ENCODE measurements at regions not wholly inside any gene's neighbourhood (a gene's known extent, or its start where the extent isn't known, plus 50 kb on each side); places are given as distances from the start of the nearest gene placed in this dataset.
"Not testable (repeated sequence)": the region's sequence is repeated elsewhere in the genome, so short reads cannot be mapped to it uniquely, and the experiment has no call there.

DNA sequence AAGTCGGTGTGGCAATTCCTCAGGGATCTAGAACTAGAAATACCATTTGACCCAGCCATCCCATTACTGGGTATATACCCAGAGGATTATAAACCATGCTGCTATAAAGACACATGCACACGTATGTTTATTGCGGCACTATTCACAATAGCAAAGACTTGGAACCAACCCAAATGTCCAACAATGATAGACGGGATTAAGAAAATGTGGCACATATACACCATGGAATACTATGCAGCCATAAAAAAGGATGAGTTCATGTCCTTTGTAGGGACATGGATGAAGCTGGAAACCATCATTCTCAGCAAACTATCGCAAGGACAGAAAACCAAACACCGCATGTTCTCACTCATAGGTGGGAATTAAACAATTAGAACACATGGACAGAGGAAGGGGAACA is 80.6 kb upstream of the ST3GAL5 start:
- not testable (repeated sequence) for DNase-seq (ENCODE audit: low spot score); ATAC-seq

DNA sequence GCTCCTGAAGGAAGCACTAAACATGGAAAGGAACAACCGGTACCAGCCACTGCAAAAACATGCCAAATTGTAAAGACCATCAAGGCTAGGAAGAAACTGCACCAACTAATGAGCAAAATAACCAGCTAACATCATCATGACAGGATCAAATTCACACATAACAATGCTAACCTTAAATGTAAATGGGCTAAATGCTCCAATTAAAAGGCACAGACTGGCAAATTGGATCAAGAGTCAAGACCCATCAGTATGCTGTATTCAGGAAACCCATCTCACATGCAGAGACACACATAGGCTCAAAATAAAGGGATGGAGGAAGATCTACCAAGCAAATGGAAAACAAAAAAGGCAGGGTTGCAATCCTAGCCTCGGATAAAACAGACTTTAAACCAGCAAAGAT is 77.0 kb upstream of the ST3GAL5 start:
- not testable (repeated sequence) for DNase-seq (ENCODE audit: low spot score); ATAC-seq

DNA sequence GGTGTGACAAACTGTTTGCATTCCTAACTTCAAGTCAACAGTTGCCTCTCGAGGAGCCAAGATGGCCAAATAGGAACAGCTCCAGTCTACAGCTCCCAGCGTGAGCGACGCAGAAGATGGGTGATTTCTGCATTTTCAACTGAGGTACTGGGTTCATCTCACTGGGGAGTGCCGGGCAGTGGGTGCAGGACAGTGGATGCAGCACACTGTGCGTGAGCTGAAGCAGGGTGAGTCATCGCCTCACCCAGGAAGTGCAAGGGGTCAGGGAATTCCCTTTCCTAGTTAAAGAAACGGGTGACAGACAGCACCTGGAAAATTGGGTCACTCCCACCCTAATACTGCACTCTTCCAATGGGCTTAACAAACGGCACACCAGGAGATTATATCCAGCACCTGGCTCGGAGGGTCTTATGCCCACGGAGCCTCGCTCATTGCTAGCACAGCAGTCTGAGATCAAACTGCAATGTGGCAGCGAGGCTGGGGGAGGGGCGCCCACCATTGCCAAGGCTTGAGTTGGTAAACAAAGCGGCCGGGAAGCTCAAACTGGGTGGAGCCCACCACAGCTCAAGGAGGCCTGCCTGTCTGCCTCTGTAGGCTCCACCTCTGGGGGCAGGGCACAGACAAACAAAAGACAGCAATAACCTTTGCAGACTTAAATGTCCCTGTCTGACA is 75.1 kb upstream of the ST3GAL5 start:
- not testable (repeated sequence) for ATAC-seq; DNase-seq (ENCODE audit: low spot score)

DNA sequence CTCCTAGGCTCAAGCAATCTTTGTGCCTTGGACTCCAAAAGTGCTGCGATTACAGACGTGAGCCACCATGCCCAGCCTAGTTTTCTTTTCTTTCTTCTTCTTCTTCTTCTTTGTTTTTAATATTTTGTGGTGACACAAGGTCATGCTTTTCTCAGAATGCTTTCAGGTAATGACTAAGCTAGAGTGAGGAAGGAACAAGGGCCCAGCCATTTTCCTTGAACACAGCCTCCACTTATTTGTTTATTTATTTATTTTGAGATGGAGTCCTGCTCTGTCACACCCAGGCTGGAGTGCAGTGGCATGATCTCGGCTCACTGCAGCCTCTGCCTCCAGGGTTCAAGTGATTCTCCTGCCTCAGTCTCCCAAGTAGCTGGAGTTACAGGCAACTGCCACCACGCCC is 74.3 kb upstream of the ST3GAL5 start:
- DNase-seq (ENCODE audit: low spot score) (no peak), ATAC-seq (no peak)

DNA sequence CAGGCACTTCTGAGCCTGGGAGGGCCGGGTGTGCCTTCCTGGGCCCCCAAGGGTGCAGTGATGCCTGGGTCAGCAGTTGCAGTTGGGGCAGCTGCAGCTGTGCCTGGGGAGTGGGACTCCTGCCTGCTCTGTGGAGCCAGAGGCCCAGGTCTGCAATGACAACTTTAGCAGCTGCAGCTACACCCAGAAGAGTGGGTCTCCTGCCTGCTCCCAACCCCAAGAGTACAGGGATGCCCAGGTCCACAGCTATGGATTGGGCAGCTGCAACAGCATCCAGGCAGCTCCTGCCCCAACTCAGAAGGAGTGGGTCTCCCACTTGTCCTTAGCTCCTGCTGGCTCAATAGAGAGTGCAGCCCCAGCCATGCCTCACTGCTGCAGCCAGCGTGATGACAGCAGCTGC is 73.0 kb upstream of the ST3GAL5 start:
- no peak for DNase-seq (ENCODE audit: low spot score)
- no peak for ATAC-seq

DNA sequence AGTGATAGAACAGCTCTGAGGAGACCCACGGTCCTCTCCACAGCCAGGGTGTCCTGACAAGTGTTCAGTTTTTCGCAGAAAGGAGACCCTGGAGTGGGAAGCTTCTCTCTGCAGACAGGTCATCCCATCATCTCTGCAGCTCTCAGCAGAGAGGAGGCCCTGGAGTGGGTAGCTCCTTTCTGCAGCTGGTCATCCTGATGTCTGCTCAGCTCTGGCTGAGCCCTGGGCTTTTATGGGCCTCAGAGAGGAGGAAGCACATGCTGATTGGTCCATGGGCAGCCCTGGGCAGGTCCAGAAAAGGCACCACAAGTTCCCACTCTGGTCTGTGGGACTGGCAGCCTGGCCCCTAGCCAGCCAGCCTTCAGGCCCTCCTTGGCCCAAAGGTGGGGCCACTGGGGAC is 72.3 kb upstream of the ST3GAL5 start:
- DNase-seq (ENCODE audit: low spot score) (no peak), ATAC-seq (no peak)

DNA sequence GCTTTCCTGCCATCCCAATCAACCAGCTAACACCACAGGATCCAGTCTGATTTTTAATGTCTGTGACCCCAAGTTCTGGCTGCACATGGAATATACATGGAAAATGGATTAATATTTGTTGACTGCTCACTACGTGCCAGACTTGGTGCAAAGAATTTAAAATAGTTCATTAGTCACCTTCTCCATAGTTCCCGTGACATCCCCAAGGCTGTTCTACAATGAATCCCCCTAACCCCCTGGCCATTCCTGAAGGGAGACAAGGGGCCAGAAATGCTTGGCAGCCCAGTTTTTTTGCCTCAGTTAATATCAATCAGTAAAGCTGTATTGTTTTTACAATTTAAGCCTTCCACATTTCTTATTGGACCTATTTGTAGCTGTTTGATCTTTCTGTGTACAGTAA is 71.0 kb upstream of the ST3GAL5 start:
- no peak for DNase-seq (ENCODE audit: low spot score)
- no peak for ATAC-seq

DNA sequence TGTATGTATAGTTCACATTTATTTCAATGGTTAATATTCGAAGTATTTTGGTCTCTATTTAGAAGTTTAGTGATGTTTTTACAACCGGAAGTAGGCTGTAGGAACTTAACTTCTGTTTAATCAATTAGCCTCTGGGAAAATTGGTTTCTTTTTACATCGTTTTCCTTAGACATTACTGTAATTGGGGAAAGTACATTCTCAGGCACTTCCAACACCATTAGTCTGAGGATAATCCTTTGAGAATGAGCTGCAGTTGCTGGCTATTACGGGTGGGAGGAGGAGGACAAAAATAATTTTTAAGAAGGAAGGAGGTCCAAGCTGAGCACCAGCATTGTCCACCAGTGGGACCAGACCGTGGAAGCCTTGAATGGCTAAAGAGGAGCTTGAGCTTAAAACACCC is 70.4 kb upstream of the ST3GAL5 start:
- no peak for DNase-seq (ENCODE audit: low spot score)
- no peak for ATAC-seq

DNA sequence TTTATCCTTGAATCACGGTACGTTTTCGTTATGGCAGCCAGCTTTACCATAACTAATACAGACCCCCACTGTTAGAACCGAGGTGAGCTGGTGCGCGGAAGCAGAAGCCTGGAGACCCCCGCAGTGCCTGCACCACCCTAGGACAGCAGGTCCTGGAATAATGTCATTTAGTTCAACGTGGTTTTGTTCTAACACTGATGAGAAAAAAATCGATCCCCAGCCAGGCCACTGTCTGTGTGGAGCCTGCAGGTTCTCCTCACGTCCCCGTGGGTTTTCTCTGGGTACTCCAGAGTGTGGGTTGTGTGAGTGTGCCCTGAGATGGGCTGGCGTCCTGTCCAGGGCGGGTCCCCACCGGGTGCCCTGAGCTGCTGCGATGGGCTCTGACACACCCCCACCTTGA is 69.9 kb upstream of the ST3GAL5 start:
- ATAC-seq, result no peak
- no peak for DNase-seq (ENCODE audit: low spot score)

DNA sequence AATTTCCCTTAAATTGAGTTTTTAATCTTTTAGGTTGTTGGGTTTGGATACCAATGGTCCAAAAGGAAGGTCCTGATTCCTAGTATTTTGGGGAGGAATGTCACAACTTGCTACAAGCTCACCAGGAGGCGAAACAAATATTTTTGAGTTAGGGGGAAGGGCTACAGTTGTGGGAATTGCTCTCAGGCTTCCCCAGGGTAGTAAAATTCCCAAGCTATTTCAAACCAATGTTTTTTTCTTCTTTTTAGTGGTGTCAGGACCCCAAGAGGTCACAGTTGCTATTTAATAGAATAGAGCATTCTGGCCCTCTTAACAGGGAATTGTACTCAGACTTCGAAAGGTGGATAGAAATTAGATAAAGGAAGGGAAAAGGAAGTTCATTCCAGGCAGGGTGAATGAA is 68.5 kb upstream of the ST3GAL5 start:
- ATAC-seq (no peak), DNase-seq (ENCODE audit: low spot score) (no peak)

DNA sequence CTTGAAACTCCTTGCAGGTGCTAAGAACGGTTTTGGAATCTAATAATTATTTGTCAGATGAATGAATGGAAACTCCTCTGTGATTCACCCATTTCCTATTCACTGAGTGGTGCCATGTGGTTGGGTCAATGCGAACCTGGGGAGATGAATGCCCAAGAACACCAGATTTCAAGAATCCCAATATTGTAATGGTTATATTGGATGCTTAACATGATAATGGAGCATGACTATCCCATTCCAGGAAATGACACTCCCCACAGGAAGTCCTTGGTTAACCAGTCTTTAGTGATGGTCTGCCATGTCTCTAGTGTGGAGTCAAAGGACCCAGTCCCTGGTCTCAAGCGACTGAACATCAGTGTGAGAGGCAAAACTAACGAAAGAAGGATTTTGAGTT is 67.9 kb upstream of the ST3GAL5 start:
- no peak for DNase-seq (ENCODE audit: low spot score)
- ATAC-seq, result no peak

DNA sequence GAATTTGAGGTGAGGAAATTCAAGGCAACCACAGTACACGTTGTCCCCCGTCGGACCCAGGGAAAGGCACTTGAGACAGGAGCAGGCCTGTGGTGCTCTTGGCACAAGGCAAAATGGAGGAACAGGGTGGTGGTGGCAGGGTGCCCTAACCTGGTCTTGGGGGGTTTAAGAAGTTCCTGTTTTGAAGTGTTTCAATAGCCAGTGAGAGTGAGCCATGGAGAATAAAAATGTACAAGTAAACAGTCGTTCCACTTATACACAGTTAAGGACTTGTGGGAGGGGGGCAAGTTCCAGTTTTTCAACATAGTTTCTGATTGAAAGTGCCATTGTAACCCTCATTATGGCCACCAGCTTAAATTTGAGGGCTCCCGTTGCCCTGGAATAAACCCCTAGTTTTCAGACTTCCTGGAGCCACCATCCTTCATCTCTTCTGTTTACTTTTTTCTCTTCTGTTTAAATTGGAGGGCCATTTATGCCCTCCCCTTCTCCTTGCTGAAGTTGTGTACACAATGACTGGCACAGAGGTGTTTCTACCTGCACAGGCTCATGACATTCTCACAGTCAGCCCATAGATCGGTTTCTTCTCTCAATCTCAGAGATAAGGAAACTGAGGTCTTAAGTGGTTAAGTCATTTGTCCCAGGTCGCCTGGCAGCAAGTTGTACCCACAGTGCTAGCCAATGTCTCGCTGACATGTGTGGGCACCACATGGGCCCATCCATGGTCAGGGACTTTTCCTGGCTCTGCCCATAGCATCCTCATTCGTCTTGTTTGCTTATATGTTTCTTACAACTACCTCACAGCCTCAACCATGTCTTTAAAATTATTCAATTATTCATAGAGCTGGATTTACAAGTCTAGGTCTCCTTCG is 66.0 kb upstream of the ST3GAL5 start:
- DNase-seq (ENCODE audit: low spot score), result no peak

DNA sequence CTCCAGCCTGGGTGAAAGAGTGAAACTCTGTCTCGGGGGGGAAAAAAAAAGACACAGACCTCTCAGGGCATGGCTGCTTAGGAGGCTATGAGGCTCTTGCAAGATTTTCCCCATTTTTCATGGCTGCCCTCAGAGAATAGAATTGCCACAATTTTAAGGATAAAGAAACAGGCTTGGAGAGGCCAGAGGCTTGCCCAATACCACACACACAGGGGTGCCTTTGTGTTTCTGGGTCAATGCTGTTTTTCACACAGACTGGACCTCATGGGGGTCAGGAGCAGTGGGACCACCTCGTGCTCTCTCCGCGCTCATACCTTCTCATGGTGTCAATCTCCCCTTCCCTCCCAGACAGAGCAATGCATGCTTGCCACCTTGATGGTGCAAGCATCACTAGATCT is 65.4 kb upstream of the ST3GAL5 start:
- no peak for ATAC-seq

More for the DNA sequence above, 66.0 kb upstream of the ST3GAL5 start:
- ATAC-seq, result peak; percentile 23

DNA sequence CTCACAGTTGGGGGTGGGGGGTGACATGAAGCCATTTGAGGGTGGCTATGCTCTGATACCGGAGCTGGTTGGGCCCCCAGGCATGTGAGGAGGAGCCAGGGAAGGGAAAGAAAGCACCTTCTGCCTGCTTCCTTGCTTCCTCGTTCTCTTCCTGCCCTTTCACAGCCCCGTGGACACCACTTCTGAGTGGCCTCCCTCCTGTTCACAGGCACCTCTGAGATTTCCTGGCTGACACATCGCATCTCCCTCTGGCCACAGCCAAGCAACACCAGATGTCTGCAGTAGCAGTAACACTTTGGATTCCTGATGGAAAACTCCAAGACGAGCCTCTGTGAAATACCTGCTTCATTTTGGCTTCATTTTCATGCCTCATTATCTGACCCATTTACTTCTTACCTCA is 64.7 kb upstream of the ST3GAL5 start:
- DNase-seq (ENCODE audit: low spot score) (no peak), ATAC-seq (no peak)

More for the DNA sequence above, 65.4 kb upstream of the ST3GAL5 start:
- DNase-seq (ENCODE audit: low spot score), result no peak

DNA sequence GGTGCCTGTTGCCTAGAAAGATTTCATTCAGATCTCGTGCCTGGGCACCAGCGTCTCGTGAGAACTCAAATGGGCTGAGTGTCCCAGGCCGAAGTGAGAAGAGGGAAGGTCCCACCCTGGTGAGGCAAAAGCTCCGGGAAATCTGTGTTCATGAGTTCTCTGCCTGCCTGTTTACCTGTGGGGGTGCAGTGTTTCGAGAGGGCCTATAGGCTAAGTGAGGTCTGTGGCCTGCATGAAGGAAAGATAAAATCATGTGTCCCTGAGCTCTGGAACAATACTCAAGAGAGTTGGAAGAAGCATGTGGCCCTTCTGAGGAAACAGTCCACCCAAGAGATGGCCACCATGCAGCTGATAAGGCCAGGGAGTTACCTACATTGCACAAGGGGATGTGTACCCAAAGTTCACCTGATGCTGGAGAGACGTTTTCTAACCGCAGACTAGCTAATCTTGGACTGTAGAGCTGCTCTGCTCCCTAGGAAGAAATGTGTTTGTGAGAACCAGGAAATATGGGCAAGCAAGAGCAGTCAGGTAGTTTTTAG is 63.5 kb upstream of the ST3GAL5 start:
- ATAC-seq (peak; percentile 65), DNase-seq (ENCODE audit: low spot score) (no peak)

DNA sequence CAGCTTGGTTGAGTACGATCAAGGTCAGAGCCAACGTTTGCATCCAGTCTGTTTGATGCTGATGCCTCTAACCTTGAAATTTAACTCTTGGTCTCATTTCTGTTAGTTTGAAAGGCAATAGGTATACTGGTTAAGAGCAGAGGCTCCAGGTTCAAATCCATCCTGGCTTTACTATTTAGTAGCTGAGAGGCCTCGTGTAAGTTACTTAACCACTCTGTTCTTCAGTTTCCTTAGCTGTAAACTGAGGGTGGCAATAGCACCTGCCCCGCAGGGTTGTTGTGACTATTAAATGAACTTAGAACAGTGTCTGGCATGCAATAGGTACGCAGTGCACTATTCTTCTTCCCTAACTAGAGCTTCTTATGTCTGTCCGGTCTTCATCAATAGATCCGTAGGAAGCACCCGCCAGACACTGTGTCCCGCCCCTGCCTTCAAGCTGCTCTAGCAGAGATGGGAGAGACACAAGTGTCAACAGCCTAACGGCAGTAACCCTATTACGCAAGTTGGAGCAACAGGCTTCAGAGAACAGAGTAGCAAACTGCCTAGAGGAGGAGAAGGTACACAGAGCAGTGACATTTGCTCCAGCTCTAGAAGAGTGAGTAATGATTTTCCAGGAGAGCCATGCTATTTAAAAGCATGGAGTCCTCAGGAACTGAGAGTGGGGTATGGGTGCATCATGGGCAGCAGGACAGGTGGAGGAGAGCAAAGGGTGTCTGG is 62.7 kb upstream of the ST3GAL5 start:
- peak; percentile 84 for ATAC-seq
- DNase-seq (ENCODE audit: low spot score), result peak; percentile 79

DNA sequence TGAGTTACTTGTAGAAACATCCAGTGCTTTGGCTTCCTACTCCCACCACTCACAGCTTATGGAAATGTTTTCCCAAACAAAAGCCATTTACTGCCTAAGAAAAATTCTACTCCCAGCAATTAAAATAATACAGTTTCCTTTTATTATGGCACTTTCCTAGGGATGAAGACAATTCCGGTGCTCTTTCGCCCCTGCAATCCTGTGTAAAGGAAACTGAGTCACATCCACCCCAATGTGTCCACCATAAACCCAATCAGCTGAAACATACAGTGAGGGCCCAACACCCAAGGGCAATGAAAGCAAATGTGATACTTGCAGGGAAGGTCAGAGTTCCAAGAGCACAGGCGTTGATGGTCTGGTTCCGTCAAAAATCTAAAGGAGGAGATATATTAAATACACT is 62.0 kb upstream of the ST3GAL5 start:
- DNase-seq (ENCODE audit: low spot score) (no peak), ATAC-seq (no peak)

DNA sequence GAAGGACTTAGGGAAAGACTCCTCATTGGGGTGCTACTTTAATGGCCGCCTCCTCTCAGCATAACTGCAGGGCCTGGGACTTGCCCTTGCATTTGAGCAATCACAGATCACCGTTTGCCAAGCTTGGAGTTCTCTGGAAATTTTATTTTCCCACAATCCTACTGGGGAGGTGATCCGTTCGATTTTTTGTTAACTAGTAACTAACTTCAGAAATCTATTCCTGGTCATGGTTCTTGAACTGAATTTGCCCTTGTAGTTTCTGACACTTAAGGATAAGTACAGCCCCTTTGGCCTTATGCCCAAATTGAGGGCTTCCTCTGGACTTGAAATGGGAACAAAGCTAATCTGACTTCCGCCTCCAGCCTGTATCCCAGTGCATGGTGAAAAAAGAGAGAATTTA is 60.5 kb upstream of the ST3GAL5 start:
- DNase-seq (ENCODE audit: low spot score), result peak; percentile 64
- ATAC-seq, result peak; percentile 60

DNA sequence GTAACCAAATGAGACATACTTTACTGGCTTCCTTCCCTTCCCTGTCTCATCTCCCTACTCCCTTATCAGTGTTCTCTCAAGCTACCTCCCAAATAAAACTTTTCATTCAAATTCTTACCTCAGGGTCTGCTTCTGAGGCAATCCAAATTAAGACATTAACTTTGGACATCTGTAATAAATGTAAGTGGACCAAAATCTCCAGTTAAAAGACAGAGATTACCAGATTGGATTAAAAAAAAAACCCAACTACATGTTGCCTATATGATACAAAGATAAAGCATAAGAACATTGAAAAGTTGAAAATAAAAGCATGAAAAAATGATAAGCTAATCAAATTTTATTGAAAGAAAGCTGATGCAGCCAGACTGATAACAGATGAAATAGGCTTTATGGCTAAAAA is 58.8 kb upstream of the ST3GAL5 start:
- ATAC-seq, result no peak
- no peak for DNase-seq (ENCODE audit: low spot score)

DNA sequence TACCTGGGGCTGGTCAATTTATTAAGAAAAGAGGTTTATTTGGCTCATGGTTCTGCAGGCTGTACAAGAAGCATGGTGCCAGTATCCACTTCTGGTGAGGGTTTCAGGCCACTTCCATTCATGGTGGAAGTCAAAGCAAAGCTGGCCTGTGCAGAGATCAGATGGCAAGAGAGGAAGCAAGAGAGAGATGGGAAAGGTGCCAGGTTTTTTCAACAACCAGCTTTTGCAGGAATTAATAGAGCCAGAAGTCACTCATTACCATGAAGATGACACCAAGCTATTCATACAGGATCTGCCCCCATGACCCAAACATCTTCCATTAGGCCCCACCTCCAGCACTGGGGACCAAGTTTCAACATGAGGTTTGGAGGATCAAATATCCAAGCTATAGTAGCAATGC is 56.8 kb upstream of the ST3GAL5 start:
- ATAC-seq, result peak; percentile 33
- DNase-seq (ENCODE audit: low spot score), result no peak

DNA sequence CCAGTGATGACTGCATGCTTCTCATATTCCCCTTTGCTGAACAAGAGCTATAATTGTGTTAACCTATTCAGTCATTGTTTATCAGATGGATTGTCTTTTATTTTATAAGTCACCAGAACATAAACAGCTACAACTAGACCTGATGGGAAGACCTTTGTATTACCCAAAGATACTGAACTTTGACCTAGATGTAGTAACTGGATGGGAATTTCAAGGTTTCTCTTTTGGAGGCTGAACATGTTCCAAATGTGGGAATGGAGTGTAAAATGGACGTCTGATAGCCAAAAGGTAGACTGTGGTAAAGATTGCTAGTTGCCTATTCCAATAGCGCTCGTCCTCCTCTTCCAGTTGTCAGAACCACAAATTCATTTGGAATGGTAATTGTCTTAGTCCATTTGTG is 56.4 kb upstream of the ST3GAL5 start:
- DNase-seq (ENCODE audit: low spot score) (no peak), ATAC-seq (peak; percentile 49)

Data from left lobe of liver (tissue), 2 donors.